Breast epithelium (tissue), 3 donors: ENCODE measurements at regions not wholly inside any gene's neighbourhood (a gene's known extent, or its start where the extent isn't known, plus 50 kb on each side); places are given as distances from the start of the nearest gene placed in this dataset.

Experiments
- POLR2A ChIP-seq: fragments of 450-650 bp; IDR thresholded peaks from one replicate; pipeline ENCODE4 v1.6.1; 2016; ENCODE audit warnings: antibody characterized with exemption, mild to moderate bottlenecking, moderate library complexity
- TF ChIP-seq, protein P1 (sequence below), 3 donors: fragments of 450-650 bp; IDR thresholded peaks; one replicate each; pipeline ENCODE4 v1.5.1; 2016 to 2017; ENCODE audit warnings: antibody characterized with exemption in 3 of 3, mild to moderate bottlenecking in 3 of 3, moderate library complexity in 3 of 3

DNA sequence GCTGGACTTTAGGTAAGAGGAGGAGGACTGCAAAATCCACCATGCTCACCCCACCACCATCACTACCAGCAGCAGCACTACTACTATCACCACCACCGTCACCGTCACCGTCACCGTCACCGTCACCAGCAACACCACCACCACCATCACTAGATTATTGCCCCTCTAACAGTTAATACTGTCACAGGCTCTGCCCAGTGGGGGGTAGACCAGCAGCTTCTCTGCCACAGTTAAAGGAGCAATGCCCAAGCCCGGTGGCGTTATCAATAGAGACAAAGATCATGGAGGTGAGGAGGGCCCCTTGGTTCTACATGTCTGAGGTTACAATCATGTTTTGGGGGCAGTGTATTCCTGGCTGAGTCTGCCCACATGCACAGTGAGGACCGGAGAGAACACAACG, 184.4 kb upstream of the DYNLRB2 start:
- TF ChIP-seq POLR2A = no peak
- TF ChIP-seq, protein P1, sequence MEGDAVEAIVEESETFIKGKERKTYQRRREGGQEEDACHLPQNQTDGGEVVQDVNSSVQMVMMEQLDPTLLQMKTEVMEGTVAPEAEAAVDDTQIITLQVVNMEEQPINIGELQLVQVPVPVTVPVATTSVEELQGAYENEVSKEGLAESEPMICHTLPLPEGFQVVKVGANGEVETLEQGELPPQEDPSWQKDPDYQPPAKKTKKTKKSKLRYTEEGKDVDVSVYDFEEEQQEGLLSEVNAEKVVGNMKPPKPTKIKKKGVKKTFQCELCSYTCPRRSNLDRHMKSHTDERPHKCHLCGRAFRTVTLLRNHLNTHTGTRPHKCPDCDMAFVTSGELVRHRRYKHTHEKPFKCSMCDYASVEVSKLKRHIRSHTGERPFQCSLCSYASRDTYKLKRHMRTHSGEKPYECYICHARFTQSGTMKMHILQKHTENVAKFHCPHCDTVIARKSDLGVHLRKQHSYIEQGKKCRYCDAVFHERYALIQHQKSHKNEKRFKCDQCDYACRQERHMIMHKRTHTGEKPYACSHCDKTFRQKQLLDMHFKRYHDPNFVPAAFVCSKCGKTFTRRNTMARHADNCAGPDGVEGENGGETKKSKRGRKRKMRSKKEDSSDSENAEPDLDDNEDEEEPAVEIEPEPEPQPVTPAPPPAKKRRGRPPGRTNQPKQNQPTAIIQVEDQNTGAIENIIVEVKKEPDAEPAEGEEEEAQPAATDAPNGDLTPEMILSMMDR (IDR thresholded peaks at IDR 0.05) = no peak
